ENCODE measurements at regions not wholly inside any gene's neighbourhood (a gene's known extent, or its start where the extent isn't known, plus 50 kb on each side); places are given as distances from the start of the nearest gene placed in this dataset.

DNA sequence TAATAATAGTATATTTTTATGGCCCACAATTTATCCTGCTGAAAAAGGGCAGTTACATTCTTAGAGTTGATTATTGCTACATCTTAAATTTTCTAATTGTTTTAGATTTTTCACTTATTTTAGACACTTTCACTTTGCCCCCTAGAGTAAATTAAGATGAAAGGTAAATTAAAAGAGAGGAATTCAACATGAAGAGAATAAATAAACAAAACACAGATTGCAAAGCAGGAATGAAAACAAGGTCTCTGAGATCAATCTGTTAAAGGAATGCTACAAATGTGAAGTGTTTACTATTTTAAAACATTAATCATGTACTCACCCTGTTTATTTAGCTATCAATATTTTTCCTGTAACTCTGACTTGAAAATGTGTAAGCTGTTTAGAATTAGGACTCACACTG lies 113.5 kb upstream of the ETAA1 start:
- no peak for TF ChIP-seq POLR2A (IDR thresholded peaks at IDR 0.05)
- TF ChIP-seq, protein P1, sequence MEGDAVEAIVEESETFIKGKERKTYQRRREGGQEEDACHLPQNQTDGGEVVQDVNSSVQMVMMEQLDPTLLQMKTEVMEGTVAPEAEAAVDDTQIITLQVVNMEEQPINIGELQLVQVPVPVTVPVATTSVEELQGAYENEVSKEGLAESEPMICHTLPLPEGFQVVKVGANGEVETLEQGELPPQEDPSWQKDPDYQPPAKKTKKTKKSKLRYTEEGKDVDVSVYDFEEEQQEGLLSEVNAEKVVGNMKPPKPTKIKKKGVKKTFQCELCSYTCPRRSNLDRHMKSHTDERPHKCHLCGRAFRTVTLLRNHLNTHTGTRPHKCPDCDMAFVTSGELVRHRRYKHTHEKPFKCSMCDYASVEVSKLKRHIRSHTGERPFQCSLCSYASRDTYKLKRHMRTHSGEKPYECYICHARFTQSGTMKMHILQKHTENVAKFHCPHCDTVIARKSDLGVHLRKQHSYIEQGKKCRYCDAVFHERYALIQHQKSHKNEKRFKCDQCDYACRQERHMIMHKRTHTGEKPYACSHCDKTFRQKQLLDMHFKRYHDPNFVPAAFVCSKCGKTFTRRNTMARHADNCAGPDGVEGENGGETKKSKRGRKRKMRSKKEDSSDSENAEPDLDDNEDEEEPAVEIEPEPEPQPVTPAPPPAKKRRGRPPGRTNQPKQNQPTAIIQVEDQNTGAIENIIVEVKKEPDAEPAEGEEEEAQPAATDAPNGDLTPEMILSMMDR (IDR thresholded peaks at IDR 0.05) = no peak

Data from Peyer's patch (tissue), 4 donors.